Upper lobe of left lung (tissue), 6 donors: ENCODE measurements at regions not wholly inside any gene's neighbourhood (a gene's known extent, or its start where the extent isn't known, plus 50 kb on each side); places are given as distances from the start of the nearest gene placed in this dataset.

Experiments used
- ATAC-seq, 2 donors: fragments of 200-7000 bp; cut with Tn5 transposase; one replicate each; pipeline ENCODE4 v1.9.1; 2022; ENCODE audit warnings: mild to moderate bottlenecking in 2 of 2, moderate library complexity in 2 of 2; ENCODE audit not compliant: low FRiP score in 2 of 2
- DNase-seq, 2 donors: peaks; one replicate each; pipeline ENCODE4 v3.0.0-alpha.2; 2019 to 2020
- H3K27ac ChIP-seq, 4 donors: fragments of 200-600 bp; sonication (generic); one replicate each; pipeline ENCODE4 v1.5.1; 2016 to 2019
- H3K27me3 ChIP-seq, 4 donors: fragments of 200-600 bp; sonication (generic); one replicate each; pipeline ENCODE4 v1.5.1; 2017 to 2019
- H3K36me3 ChIP-seq, 4 donors: fragments of 200-600 bp; sonication (generic); one replicate each; pipeline ENCODE4 v1.5.1; 2016 to 2019
- H3K4me1 ChIP-seq, 4 donors: fragments of 200-600 bp; sonication (generic); one replicate each; pipeline ENCODE4 v1.5.1; 2018 to 2019
- H3K4me3 ChIP-seq, 4 donors: fragments of 200-600 bp; sonication (generic); one replicate each; pipeline ENCODE4 v1.5.1; 2017 to 2019; ENCODE audit warnings: mild to moderate bottlenecking in 2 of 4, moderate library complexity in 1 of 4
- H3K9me3 ChIP-seq, 4 donors: fragments of 200-600 bp; sonication (generic); one replicate each; pipeline ENCODE4 v1.5.1; 2018 to 2019
- CTCF ChIP-seq, 6 experiments: fragments of 450-650 bp in 4 of 6; fragments of 200-600 bp in 2 of 6; sonication (generic) in 2 of 6; IDR thresholded peaks; one replicate each; pipeline ENCODE4 v1.5.1; 2016 to 2019; ENCODE audit warnings: antibody characterized with exemption in 6 of 6
- EP300 ChIP-seq, 4 donors: sonication (generic); formaldehyde crosslinking; IDR thresholded peaks; one replicate each; pipeline ENCODE4 v1.5.1; 2017; ENCODE audit warnings: antibody characterized with exemption in 4 of 4, control low read depth in 2 of 4
- POLR2A ChIP-seq, 4 donors: fragments of 450-650 bp; IDR thresholded peaks; one replicate each; pipeline ENCODE4 v1.5.1; 2016 to 2017; ENCODE audit warnings: antibody characterized with exemption in 4 of 4, mild to moderate bottlenecking in 2 of 4
- POLR2AphosphoS5 ChIP-seq, 2 donors: sonication (generic); formaldehyde crosslinking; IDR thresholded peaks; one replicate each; pipeline ENCODE4 v1.5.1; 2017; ENCODE audit warnings: antibody characterized with exemption in 2 of 2
- WGBS, 2 donors: methylation state at CpG; one replicate each; pipeline ENCODE4 v1.1.5; 2017 to 2018; 5-methylcytosine and 5-hydroxymethylcytosine counted together
- donor health status: DM: no; HTN: no; CAD: no; lungs with moderate emphysema.
- donor health status: DM: no; HTN: yes; CAD: no; lungs with severe emphysema.

- Histone ChIP-seq H3K27ac (no peak overlapping the region), H3K4me1 (no peaks in the 10 kb centered on the region), H3K36me3 (no peaks in the 10 kb centered on the region), H3K9me3 (peaks cover 0 to 4% (median 0%) of the 10 kb centered on the region in 4 donors), H3K4me3 (no peak overlapping the region), H3K27me3 (no peaks in the 10 kb centered on the region)
- peak in 1 of 2 donors; percentile 43 for DNase-seq
- ATAC-seq = peak in 1 of 2 donors; percentile 41
- TF ChIP-seq EP300 (IDR thresholded peaks at IDR 0.05) (no peak), POLR2A (IDR thresholded peaks at IDR 0.05) (no peak), POLR2AphosphoS5 (IDR thresholded peaks at IDR 0.05) (no peak), CTCF (IDR thresholded peaks at IDR 0.05) (peak in 3 of 6 experiments; percentile 48 to 63 (median 49))
- WGBS, 2 donors = 37 to 39% methylated on average over 4 of the region's 4 CpGs
These were observed 885.4 kb downstream of the PDCD6IP start for GRCh38 chr3:34683851-34684250.

GRCh38 chr3:34686541-34686940 is 888.1 kb downstream of the PDCD6IP start:
- Histone ChIP-seq H3K4me3 (no peak overlapping the region), H3K27me3 (no peaks in the 10 kb centered on the region), H3K27ac (no peak overlapping the region), H3K4me1 (no peaks in the 10 kb centered on the region), H3K9me3 (peaks cover 0 to 4% (median 0%) of the 10 kb centered on the region in 4 donors), H3K36me3 (no peaks in the 10 kb centered on the region)
- 81 to 88% methylated on average over 1 of the region's 1 CpG for WGBS, 2 donors
- ATAC-seq (no peak), DNase-seq (no peak)
- TF ChIP-seq CTCF (IDR thresholded peaks at IDR 0.05) (no peak), POLR2A (IDR thresholded peaks at IDR 0.05) (no peak), EP300 (IDR thresholded peaks at IDR 0.05) (no peak), POLR2AphosphoS5 (IDR thresholded peaks at IDR 0.05) (no peak)

- Histone ChIP-seq H3K27me3 (no peaks in the 10 kb centered on the region), H3K4me1 (no peaks in the 10 kb centered on the region), H3K27ac (no peak overlapping the region), H3K9me3 (peaks cover 0 to 4% (median 0%) of the 10 kb centered on the region in 4 donors), H3K4me3 (no peak overlapping the region), H3K36me3 (no peaks in the 10 kb centered on the region)
- no peak for DNase-seq
- no peak for TF ChIP-seq CTCF (IDR thresholded peaks at IDR 0.05)
- no peak for TF ChIP-seq POLR2A (IDR thresholded peaks at IDR 0.05)
- TF ChIP-seq EP300 (IDR thresholded peaks at IDR 0.05) = no peak
- no peak for TF ChIP-seq POLR2AphosphoS5 (IDR thresholded peaks at IDR 0.05)
- WGBS, 2 donors = 65 to 83% methylated on average over 1 of the region's 1 CpG
- ATAC-seq = no peak
These were observed 889.2 kb downstream of the PDCD6IP start for GRCh38 chr3:34687671-34688070.

GRCh38 chr3:34696831-34697230 is 898.4 kb downstream of the PDCD6IP start:
- DNase-seq = no peak
- no peaks in the 10 kb centered on the region for H3K27me3 ChIP-seq
- H3K9me3 ChIP-seq = peaks cover 0 to 11% (median 5%) of the 10 kb centered on the region in 4 donors
- no peak for ATAC-seq
- H3K36me3 ChIP-seq = no peaks in the 10 kb centered on the region
- H3K4me1 ChIP-seq = no peaks in the 10 kb centered on the region
- H3K27ac ChIP-seq = no peak overlapping the region
- no peak for TF ChIP-seq POLR2A (IDR thresholded peaks at IDR 0.05)
- no peak overlapping the region for H3K4me3 ChIP-seq
- WGBS, 2 donors = 68 to 83% methylated on average over 4 of the region's 4 CpGs

GRCh38 chr3:34703053-34703452 is 904.6 kb downstream of the PDCD6IP start:
- TF ChIP-seq CTCF (IDR thresholded peaks at IDR 0.05) (no peak), POLR2AphosphoS5 (IDR thresholded peaks at IDR 0.05) (no peak), EP300 (IDR thresholded peaks at IDR 0.05) (no peak), POLR2A (IDR thresholded peaks at IDR 0.05) (no peak)
- Histone ChIP-seq H3K27me3 (no peaks in the 10 kb centered on the region), H3K27ac (no peak overlapping the region), H3K4me3 (no peak overlapping the region), H3K4me1 (no peaks in the 10 kb centered on the region), H3K36me3 (no peaks in the 10 kb centered on the region), H3K9me3 (peaks cover 0 to 25% (median 9%) of the 10 kb centered on the region in 4 donors)
- DNase-seq (no peak), ATAC-seq (no peak)
- WGBS, 2 donors = 92 to 95% methylated on average over 3 of the region's 3 CpGs
